Gastroesophageal sphincter (tissue), 4 donors: ENCODE measurements at regions not wholly inside any gene's neighbourhood (a gene's known extent, or its start where the extent isn't known, plus 50 kb on each side); places are given as distances from the start of the nearest gene placed in this dataset.

Experiments used
- ATAC-seq: fragments of 150-250 bp; one replicate; pipeline ENCODE4 v1.9.1; 2016; ENCODE audit warnings: mild to moderate bottlenecking, moderate library complexity
- H3K27ac ChIP-seq, 4 donors: fragments of 200-600 bp; sonication (generic) in 3 of 4; 1 replicate in 3 of 4; 2 replicates in 1 of 4; pipeline ENCODE4 v1.5.1; 2016 to 2019
- H3K27me3 ChIP-seq: fragments of 200-600 bp; sonication (generic); one replicate; pipeline ENCODE4 v1.5.1; 2019
- H3K36me3 ChIP-seq, 2 donors: fragments of 200-600 bp; sonication (generic); one replicate each; pipeline ENCODE4 v1.5.1; 2019; ENCODE audit warnings: control low read depth in 1 of 2
- H3K4me1 ChIP-seq, 3 donors: fragments of 200-600 bp; sonication (generic); 1 replicate in 2 of 3; 2 replicates in 1 of 3; pipeline ENCODE4 v1.5.1; 2016 to 2019; ENCODE audit warnings: control low read depth in 2 of 3
- H3K4me3 ChIP-seq, 2 donors: fragments of 200-600 bp; sonication (generic); one replicate each; pipeline ENCODE4 v1.5.1; 2019; ENCODE audit warnings: mild to moderate bottlenecking in 1 of 2, moderate library complexity in 1 of 2
- H3K9me3 ChIP-seq, 3 donors: fragments of 200-600 bp; sonication (generic); one replicate each; pipeline ENCODE4 v1.5.1; 2017 to 2019; ENCODE audit warnings: control low read depth in 2 of 3
- CTCF ChIP-seq, 4 experiments: fragments of 200-600 bp in 2 of 4; fragments of 450-650 bp in 2 of 4; sonication (generic) in 1 of 4; IDR thresholded peaks; one replicate each; pipeline ENCODE4 v1.5.1; 2017 to 2019; ENCODE audit warnings: antibody characterized with exemption in 4 of 4, mild to moderate bottlenecking in 2 of 4, moderate library complexity in 2 of 4
- EP300 ChIP-seq: sonication (generic); formaldehyde crosslinking; IDR thresholded peaks from one replicate; pipeline ENCODE4 v1.6.1; 2017; ENCODE audit warnings: antibody characterized with exemption, mild to moderate bottlenecking
- POLR2A ChIP-seq, 2 donors: fragments of 450-650 bp; IDR thresholded peaks; one replicate each; pipeline ENCODE4 v1.6.1; 2017; ENCODE audit warnings: antibody characterized with exemption in 2 of 2, mild to moderate bottlenecking in 2 of 2, moderate library complexity in 1 of 2
- POLR2AphosphoS5 ChIP-seq: sonication (generic); formaldehyde crosslinking; IDR thresholded peaks from one replicate; pipeline ENCODE4 v1.6.1; 2017; ENCODE audit warnings: antibody characterized with exemption
- WGBS, 2 donors: methylation state at CpG; one replicate each; pipeline ENCODE4 v1.1.5; 2018; ENCODE audit warnings: low coverage in 1 of 2; 5-methylcytosine and 5-hydroxymethylcytosine counted together

DNA sequence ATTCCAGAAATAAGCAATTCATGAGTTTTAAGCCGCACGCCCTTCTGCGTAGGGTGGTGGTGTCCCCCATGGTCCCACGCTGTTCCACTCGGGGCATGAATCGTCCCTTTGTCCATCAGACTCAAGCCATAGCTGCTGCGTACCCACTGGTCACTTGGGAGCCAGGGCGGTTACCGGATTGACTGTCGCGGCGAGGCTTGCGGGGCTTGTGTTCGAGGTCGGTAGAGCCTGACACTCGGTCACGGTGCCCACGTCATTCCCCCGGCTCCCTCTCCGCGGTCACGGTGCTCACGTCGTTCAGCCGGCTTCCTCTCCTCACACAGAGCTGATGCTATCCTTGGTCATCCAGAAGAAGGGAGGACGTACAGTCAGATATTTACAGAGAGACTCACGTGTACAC, 1227.0 kb downstream of the BRD1 start:
- peaks cover 0 to 21% (median 0%) of the 10 kb centered on the region in 3 donors for H3K9me3 ChIP-seq
- WGBS, 2 donors: 90 to 98% methylated on average over 8 to 11 of the region's 27 CpGs
- no peaks in the 10 kb centered on the region for H3K36me3 ChIP-seq
- no peak for ATAC-seq
- H3K27me3 ChIP-seq: peaks cover 21% of the 10 kb centered on the region
- H3K4me3 ChIP-seq: no peak overlapping the region
- H3K27ac ChIP-seq: no peak overlapping the region
- no peaks in the 10 kb centered on the region for H3K4me1 ChIP-seq
- no peak for TF ChIP-seq CTCF (IDR thresholded peaks at IDR 0.05)

DNA sequence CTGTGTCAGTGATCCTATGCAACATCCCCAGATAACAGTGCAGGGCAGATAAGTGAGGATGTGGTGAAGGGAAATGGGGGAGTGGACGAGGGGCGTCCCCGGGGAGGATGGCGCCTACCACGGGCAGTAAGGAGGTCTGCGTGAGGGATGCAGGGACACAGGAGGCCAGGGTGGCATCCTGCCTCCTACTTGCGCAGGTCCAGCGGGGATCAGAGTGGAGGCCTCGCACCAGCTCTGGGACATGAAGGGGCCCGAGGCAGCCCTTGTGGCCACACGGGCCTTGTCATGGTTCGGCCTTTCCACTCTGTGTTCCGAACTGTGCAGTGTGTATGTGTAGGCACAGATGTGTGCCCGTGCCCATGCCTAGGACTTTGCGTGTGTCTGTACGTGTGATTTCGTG, 1227.5 kb downstream of the BRD1 start:
- 76 to 95% methylated on average over 3 of the region's 17 CpGs for WGBS, 2 donors

DNA sequence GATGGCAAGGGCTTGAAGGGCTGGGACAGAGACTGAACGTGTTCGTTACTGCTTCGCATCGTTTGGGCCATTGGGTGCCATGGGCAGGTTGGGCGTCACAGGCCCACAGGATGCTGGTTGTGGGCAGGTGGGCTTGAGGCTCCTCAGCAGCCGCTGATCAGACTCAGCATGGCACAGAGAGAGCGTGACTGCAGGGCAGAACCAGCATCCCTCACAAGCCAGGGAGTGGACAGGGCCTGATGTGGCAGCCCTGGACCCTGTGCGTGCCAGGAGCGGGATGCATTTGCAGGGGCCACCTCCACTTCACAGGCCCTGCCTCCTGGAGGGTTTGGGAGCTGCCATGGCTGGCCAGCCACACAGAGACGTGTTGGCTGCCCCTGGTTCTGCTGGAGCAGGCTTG, 1228.3 kb downstream of the BRD1 start:
- Histone ChIP-seq H3K4me3 (no peak overlapping the region), H3K4me1 (no peaks in the 10 kb centered on the region), H3K27me3 (peaks cover 32% of the 10 kb centered on the region), H3K27ac (no peak overlapping the region), H3K36me3 (no peaks in the 10 kb centered on the region), H3K9me3 (peaks cover 0 to 21% (median 0%) of the 10 kb centered on the region in 3 donors)
- no peak for ATAC-seq
- no CpG with 5 or more reads among the region's 10 CpGs for WGBS, 2 donors
- TF ChIP-seq EP300 (no peak), POLR2A (IDR thresholded peaks at IDR 0.05) (no peak), CTCF (IDR thresholded peaks at IDR 0.05) (no peak), POLR2AphosphoS5 (no peak)

More for the DNA sequence above, 1227.5 kb downstream of the BRD1 start:
- no peak overlapping the region for H3K27ac ChIP-seq
- peaks cover 0 to 21% (median 0%) of the 10 kb centered on the region in 3 donors for H3K9me3 ChIP-seq
- no peaks in the 10 kb centered on the region for H3K4me1 ChIP-seq
- H3K4me3 ChIP-seq: no peak overlapping the region
- ATAC-seq: no peak
- H3K27me3 ChIP-seq: peaks cover 23% of the 10 kb centered on the region
- TF ChIP-seq CTCF (IDR thresholded peaks at IDR 0.05) (no peak), POLR2AphosphoS5 (no peak), POLR2A (IDR thresholded peaks at IDR 0.05) (no peak), EP300 (no peak)
- H3K36me3 ChIP-seq: no peaks in the 10 kb centered on the region

GRCh38 chr22:48596111-48596850, 1231.4 kb downstream of the BRD1 start:
- H3K27me3 ChIP-seq: peaks cover 45% of the 10 kb centered on the region

More at GRCh38 chr22:48596111-48596850, 1231.4 kb downstream of the BRD1 start:
- 80 to 87% methylated on average over 1 to 20 of the region's 24 CpGs for WGBS, 2 donors
- H3K4me3 ChIP-seq: no peak overlapping the region
- H3K4me1 ChIP-seq: no peaks in the 10 kb centered on the region
- H3K36me3 ChIP-seq: no peaks in the 10 kb centered on the region
- TF ChIP-seq POLR2A (IDR thresholded peaks at IDR 0.05) (no peak), EP300 (no peak), CTCF (IDR thresholded peaks at IDR 0.05) (no peak), POLR2AphosphoS5 (no peak)
- peaks cover 0 to 21% (median 0%) of the 10 kb centered on the region in 3 donors for H3K9me3 ChIP-seq
- no peak for ATAC-seq
- H3K27ac ChIP-seq: no peak overlapping the region
